ENCODE measurements at regions not wholly inside any gene's neighbourhood (a gene's known extent, or its start where the extent isn't known, plus 50 kb on each side); places are given as distances from the start of the nearest gene placed in this dataset.
A peak's percentile ranks its signal among the peaks of the same experiment; 100 is the strongest.

GRCh38 chrX:125096469-125096868 is 223.2 kb upstream of the TEX13C start:
- TF ChIP-seq, protein P1, sequence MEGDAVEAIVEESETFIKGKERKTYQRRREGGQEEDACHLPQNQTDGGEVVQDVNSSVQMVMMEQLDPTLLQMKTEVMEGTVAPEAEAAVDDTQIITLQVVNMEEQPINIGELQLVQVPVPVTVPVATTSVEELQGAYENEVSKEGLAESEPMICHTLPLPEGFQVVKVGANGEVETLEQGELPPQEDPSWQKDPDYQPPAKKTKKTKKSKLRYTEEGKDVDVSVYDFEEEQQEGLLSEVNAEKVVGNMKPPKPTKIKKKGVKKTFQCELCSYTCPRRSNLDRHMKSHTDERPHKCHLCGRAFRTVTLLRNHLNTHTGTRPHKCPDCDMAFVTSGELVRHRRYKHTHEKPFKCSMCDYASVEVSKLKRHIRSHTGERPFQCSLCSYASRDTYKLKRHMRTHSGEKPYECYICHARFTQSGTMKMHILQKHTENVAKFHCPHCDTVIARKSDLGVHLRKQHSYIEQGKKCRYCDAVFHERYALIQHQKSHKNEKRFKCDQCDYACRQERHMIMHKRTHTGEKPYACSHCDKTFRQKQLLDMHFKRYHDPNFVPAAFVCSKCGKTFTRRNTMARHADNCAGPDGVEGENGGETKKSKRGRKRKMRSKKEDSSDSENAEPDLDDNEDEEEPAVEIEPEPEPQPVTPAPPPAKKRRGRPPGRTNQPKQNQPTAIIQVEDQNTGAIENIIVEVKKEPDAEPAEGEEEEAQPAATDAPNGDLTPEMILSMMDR (IDR thresholded peaks at IDR 0.05; ENCODE audit: insufficient read depth, low read depth, low read length) = no peak
- no peak for TF ChIP-seq EZH2 (IDR thresholded peaks at IDR 0.05; ENCODE audit: insufficient read depth, low read length)
- H3K9me3 Mint-ChIP-seq (ENCODE audit: unreplicated experiment) = no peaks in the 10 kb centered on the region
- no peak overlapping the region for H3K4me2 ChIP-seq (ENCODE audit: low read length)

GRCh38 chrX:125096870-125097269 is 222.8 kb upstream of the TEX13C start:
- Histone ChIP-seq H3K9me3 (ENCODE audit: insufficient read depth, low read depth, low read length) (no peaks in the 10 kb centered on the region), H2AFZ (ENCODE audit: low read depth, low read length) (no peak overlapping the region), H3K79me2 (ENCODE audit: insufficient read depth, low read length) (no peaks in the 10 kb centered on the region), H3K4me1 (ENCODE audit: insufficient read depth, low read length) (no peaks in the 10 kb centered on the region), H3K9ac (ENCODE audit: low read length) (no peak overlapping the region), H4K20me1 (ENCODE audit: insufficient read depth, low read length) (no peaks in the 10 kb centered on the region), H3K36me3 (ENCODE audit: insufficient read depth, low read length) (no peaks in the 10 kb centered on the region), H3K4me3 (ENCODE audit: insufficient read depth, low read depth, low read length) (no peak overlapping the region), H3K27ac (ENCODE audit: low read depth, low read length) (no peak overlapping the region), H3K27me3 (ENCODE audit: insufficient read depth, low read length) (no peaks in the 10 kb centered on the region), H3K4me2 (ENCODE audit: low read length) (no peak overlapping the region)
- Mint-ChIP-seq H3K27ac (ENCODE audit: unreplicated experiment) (no peak overlapping the region), H3K27me3 (ENCODE audit: low read depth, unreplicated experiment) (no peaks in the 10 kb centered on the region), H3K4me3 (ENCODE audit: unreplicated experiment) (no peak overlapping the region), H3K36me3 (ENCODE audit: low read depth, unreplicated experiment) (no peaks in the 10 kb centered on the region), H3K9me3 (ENCODE audit: unreplicated experiment) (no peaks in the 10 kb centered on the region), H3K4me1 (ENCODE audit: low read depth, unreplicated experiment) (no peaks in the 10 kb centered on the region)
- FAIRE-seq (no peak), DNase-seq (ENCODE audit: low read depth) (no peak)
- TF ChIP-seq, protein P1 (IDR thresholded peaks at IDR 0.05; ENCODE audit: insufficient read depth, low read depth, low read length) = no peak
- TF ChIP-seq EZH2 (IDR thresholded peaks at IDR 0.05; ENCODE audit: insufficient read depth, low read length) = no peak

More at GRCh38 chrX:125096469-125096868, 223.2 kb upstream of the TEX13C start:
- H3K4me1 ChIP-seq (ENCODE audit: insufficient read depth, low read length) = no peaks in the 10 kb centered on the region
- no peaks in the 10 kb centered on the region for H3K79me2 ChIP-seq (ENCODE audit: insufficient read depth, low read length)
- no peak overlapping the region for H3K4me3 ChIP-seq (ENCODE audit: insufficient read depth, low read depth, low read length)
- no peaks in the 10 kb centered on the region for H3K9me3 ChIP-seq (ENCODE audit: insufficient read depth, low read depth, low read length)
- H3K4me1 Mint-ChIP-seq (ENCODE audit: low read depth, unreplicated experiment) = no peaks in the 10 kb centered on the region
- H4K20me1 ChIP-seq (ENCODE audit: insufficient read depth, low read length) = no peaks in the 10 kb centered on the region
- no peak overlapping the region for H3K4me3 Mint-ChIP-seq (ENCODE audit: unreplicated experiment)
- H3K36me3 Mint-ChIP-seq (ENCODE audit: low read depth, unreplicated experiment) = no peaks in the 10 kb centered on the region
- H3K27me3 ChIP-seq (ENCODE audit: insufficient read depth, low read length) = no peaks in the 10 kb centered on the region
- H3K27me3 Mint-ChIP-seq (ENCODE audit: low read depth, unreplicated experiment) = no peaks in the 10 kb centered on the region
- H3K36me3 ChIP-seq (ENCODE audit: insufficient read depth, low read length) = no peaks in the 10 kb centered on the region
- FAIRE-seq = peak; percentile 52
- no peak overlapping the region for H3K27ac Mint-ChIP-seq (ENCODE audit: unreplicated experiment)
- no peak overlapping the region for H3K27ac ChIP-seq (ENCODE audit: low read depth, low read length)
- no peak overlapping the region for H3K9ac ChIP-seq (ENCODE audit: low read length)
- no peak overlapping the region for H2AFZ ChIP-seq (ENCODE audit: low read depth, low read length)
- no peak for DNase-seq (ENCODE audit: low read depth)

DNA sequence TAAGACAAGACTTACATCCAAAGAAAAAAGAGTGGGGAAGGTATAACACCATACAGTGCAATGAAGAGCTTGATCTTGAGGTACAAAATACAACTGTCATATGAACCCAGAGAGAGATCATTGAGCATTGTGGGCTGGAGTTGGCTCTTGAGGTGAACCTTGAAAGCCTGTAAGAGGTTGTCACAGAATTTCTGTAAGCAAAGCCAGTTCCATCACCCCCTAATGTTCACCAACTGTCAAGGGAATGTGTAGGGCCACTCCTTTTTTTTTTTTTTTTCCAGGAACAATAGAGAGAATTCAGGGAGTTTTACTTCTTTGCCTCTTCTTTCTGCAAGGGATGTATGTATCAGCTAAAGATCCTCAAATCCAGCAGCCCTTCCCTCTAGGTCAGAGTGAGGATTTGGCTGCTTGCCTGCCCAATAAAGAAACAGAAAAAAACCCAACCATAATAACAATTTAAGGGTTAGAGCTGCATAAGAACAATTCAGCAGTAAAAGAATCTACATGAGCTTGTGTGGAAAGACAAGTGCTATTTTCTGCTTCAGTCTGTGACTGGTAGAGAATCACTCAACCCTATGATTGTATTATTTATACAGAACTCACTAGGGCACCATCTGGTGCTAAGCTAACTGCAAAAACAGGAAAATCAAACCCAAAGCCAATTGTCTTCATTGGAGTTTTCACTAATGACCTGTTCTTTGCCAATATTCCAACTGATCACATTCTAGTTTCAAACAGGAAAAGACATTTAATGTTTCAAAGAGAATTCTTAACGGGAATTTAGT is 217.5 kb upstream of the TEX13C start:
- H3K27me3 Mint-ChIP-seq (ENCODE audit: low read depth, unreplicated experiment) = no peaks in the 10 kb centered on the region

More for the DNA sequence above, 217.5 kb upstream of the TEX13C start:
- DNase-seq (ENCODE audit: low read depth) = no peak
- peak; percentile 91 for FAIRE-seq
- Mint-ChIP-seq H3K4me1 (ENCODE audit: low read depth, unreplicated experiment) (no peaks in the 10 kb centered on the region), H3K27ac (ENCODE audit: unreplicated experiment) (no peak overlapping the region), H3K9me3 (ENCODE audit: unreplicated experiment) (no peaks in the 10 kb centered on the region), H3K36me3 (ENCODE audit: low read depth, unreplicated experiment) (no peaks in the 10 kb centered on the region), H3K4me3 (ENCODE audit: unreplicated experiment) (no peak overlapping the region)
- H3K9ac ChIP-seq (ENCODE audit: low read length) = no peak overlapping the region
- no peaks in the 10 kb centered on the region for H3K36me3 ChIP-seq (ENCODE audit: insufficient read depth, low read length)
- no peaks in the 10 kb centered on the region for H3K27me3 ChIP-seq (ENCODE audit: insufficient read depth, low read length)
- no peak overlapping the region for H3K4me2 ChIP-seq (ENCODE audit: low read length)
- TF ChIP-seq, protein P1 (IDR thresholded peaks at IDR 0.05; ENCODE audit: insufficient read depth, low read depth, low read length) = no peak
- TF ChIP-seq EZH2 (IDR thresholded peaks at IDR 0.05; ENCODE audit: insufficient read depth, low read length) = no peak
- no peaks in the 10 kb centered on the region for H4K20me1 ChIP-seq (ENCODE audit: insufficient read depth, low read length)
- no peak overlapping the region for H3K27ac ChIP-seq (ENCODE audit: low read depth, low read length)
- no peak overlapping the region for H2AFZ ChIP-seq (ENCODE audit: low read depth, low read length)
- H3K79me2 ChIP-seq (ENCODE audit: insufficient read depth, low read length) = no peaks in the 10 kb centered on the region
- no peaks in the 10 kb centered on the region for H3K9me3 ChIP-seq (ENCODE audit: insufficient read depth, low read depth, low read length)
- no peaks in the 10 kb centered on the region for H3K4me1 ChIP-seq (ENCODE audit: insufficient read depth, low read length)
- H3K4me3 ChIP-seq (ENCODE audit: insufficient read depth, low read depth, low read length) = no peak overlapping the region
